PFSK-1 (cell line): ENCODE measurements at regions not wholly inside any gene's neighbourhood (a gene's known extent, or its start where the extent isn't known, plus 50 kb on each side); places are given as distances from the start of the nearest gene placed in this dataset.

Experiments used
- SIN3A ChIP-seq: IDR thresholded peaks from 2 replicates; pipeline ENCODE4 v1.6.1; 2012; ENCODE audit warnings: mild to moderate bottlenecking, low read length, moderate library complexity, borderline replicate concordance; ENCODE audit not compliant: insufficient read depth
- TAF1 ChIP-seq: IDR thresholded peaks from 2 replicates; pipeline ENCODE4 v1.6.1; 2012; ENCODE audit warnings: low read length, control low read depth, borderline replicate concordance; ENCODE audit not compliant: insufficient read depth

DNA sequence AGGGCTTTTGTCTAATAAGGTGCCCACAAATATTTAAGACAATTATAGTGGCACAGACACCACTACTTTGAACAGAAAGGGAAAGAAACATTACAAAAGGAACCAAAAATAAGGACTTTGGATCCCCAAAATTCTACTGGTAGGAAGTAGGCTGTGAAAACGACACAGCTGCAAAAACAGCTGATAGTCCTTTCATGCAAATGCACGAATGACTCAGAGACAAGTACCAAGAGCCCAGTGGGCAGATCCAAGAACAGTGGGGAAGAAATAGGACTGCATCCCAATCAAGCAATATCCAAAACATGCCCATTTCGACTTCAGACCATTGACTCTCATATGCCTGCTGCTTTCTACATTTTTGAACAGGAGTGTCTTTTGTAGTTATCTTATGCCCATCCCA, 269.4 kb upstream of the NBEA start:
- TF ChIP-seq SIN3A (no peak), TAF1 (no peak)
